Stimulated activated CD4-positive, alpha-beta T cell treated with anti-CD3 and anti-CD28 coated beads, Interleukin-2, amount 100 ng/mL, for 48 hours (primary cell): ENCODE measurements at regions not wholly inside any gene's neighbourhood (a gene's known extent, or its start where the extent isn't known, plus 50 kb on each side); places are given as distances from the start of the nearest gene placed in this dataset.

Source experiments
- DNase-seq, 2 donors: peaks; one replicate each; pipeline ENCODE4 v3.0.0-alpha.2; 2020

- DNase-seq: no peak
Observed at GRCh38 chr20:60064554-60065196, 106.5 kb downstream of the CDH26 start.

DNA sequence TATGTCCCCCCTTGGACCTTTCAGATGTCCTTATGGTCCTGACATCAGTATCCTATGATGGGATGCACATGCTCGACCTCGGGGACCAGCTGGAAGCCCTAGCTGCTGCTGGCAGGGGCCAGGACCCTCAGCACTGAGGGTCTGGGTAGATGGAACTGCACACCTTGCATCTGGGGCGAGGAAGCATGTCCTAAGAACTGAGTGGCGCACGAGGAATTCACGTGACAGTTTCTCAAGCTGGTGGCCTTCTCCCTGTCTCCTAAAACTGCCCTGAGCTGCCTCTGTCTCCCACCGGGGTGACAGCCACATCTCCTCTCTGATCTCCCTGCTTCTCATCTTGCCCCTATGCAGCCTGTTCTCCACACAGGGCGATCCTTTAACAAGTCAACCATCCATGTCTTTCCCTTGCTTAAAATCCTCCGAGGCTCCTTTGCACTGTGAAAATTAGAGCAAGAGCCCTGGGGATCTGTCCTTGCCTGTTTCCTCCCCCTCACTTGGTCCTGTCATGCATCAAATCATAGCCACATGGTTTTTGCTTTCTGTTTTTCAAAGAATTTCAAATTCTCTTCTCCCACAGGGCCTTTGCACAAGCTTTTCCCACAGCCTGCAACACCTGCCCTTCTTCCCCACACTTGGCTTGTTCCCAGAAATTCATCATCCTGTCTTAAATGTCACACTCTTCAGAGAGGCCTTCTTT lies 107.7 kb downstream of the CDH26 start:
- DNase-seq: no peak

- no peak for DNase-seq
Observed at GRCh38 chr20:60066438-60066823, 108.2 kb downstream of the CDH26 start.

DNA sequence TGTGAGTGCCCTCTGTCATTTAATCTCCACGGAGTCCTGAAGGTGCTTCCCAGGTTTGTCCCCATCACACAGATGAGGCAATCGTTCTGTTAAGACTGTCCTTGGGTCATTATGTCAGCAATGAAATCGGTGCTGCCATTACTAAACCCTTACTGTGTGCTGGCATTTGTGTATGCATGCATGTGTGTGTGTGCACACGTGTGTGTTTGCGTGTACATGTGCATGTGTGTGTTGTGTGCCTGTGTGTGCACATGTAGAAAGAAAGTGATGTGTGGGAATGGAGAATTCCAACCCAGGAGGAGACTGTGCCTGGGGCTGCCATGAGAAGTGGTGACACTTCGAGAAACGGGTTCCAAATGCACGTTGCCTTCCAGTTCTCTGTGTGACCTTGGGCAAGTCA lies 110.3 kb downstream of the CDH26 start:
- DNase-seq: no peak

DNA sequence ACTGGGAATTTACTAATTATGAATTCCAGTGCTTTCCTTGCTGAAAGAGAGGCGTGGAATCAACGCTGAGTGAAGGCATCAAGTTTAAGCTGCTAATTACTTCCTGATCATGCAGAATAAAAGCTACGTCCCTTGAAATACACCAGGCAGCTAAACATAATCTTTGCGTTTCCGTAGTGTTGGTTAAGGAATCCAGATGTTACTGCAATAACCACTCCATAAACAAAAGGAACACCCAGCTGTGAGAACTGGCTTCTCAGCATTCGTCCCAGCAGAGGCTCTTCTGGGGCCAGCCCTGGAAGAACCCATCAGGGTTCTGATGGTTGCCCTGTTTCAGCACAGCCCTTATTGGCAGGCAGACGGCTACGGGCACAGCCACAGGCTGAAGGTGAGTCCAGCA lies 111.4 kb downstream of the CDH26 start:
- no peak for DNase-seq

DNA sequence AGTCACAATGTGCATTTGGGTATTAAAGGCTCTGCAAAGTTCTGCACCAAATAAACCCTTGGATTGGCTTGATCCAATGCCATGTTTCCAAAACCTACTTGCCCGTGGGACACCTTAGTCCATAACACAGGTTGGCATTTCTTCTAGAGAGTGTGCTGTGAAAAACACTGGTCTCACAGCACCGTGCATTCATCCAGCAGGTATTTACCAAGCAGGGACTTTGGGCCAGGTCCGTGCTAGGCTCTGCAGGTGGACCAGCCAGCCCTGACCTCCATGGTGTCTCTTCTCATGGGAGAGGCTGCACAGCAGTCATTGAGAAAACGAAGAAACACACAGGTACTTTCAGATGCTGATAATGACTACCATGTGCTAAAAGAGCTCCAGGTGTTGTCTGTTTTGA lies 112.6 kb downstream of the CDH26 start:
- DNase-seq: no peak

DNA sequence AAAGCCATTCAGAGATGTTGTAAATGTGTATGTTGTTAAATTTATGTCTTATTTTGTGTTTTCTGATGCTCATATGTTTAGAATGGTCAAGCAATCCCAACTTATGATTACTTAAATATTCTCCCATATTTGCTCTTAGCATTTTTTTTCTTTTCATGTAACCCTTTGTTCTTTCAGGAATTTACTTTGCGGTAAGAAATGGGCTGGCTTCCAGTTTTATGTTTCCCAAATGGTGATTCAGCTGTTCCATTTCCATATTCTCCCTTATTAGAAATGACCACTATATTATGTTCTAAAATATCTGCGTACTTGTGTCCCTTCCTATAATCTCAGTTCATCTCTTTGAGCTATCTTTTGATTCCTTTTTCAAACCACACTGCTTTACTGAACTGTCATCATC lies 113.7 kb downstream of the CDH26 start:
- DNase-seq: no peak

DNA sequence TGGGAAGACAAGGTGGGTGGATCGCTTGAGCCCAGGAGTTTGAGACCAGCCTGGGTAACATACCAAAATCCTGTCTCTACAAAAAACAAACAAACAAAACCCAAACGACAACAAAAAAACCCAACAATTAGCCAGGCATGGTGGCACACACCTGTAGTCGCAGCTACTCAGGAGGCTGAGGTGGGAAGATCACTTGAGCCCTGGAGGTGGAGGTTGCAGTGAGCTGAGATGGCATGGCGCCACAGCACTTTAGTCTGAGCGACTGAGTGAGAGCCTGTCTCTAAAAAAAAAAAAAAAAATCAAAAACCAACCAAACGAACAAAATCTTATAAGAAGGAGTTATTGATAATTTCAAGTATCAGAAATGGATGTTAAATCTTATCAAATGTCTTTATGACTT lies 114.9 kb downstream of the CDH26 start:
- DNase-seq: no peak

DNA sequence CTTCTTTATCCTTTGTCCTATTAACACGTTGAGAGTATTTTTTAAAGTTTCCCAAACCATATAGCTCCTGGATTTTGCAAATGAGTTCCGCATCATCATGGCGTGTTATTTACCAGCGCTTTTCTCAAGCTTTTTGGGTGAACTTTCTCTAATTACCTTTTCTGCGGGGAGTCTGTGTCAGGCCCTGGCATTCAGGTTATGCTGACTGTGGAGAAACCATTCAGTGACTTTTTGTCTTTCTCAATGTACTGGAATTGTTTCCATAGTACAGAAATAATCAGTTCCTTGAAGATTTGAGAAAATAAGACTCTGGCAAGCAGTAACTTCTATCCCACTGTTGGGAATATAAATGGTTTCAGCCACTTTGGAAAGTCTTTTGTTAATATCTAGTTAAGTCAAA lies 115.3 kb downstream of the CDH26 start:
- DNase-seq: no peak

- DNase-seq: no peak
Observed at GRCh38 chr20:60074276-60074675, 116.1 kb downstream of the CDH26 start.

- DNase-seq: no peak
Observed at GRCh38 chr20:60078351-60079250, 120.4 kb downstream of the CDH26 start.

DNA sequence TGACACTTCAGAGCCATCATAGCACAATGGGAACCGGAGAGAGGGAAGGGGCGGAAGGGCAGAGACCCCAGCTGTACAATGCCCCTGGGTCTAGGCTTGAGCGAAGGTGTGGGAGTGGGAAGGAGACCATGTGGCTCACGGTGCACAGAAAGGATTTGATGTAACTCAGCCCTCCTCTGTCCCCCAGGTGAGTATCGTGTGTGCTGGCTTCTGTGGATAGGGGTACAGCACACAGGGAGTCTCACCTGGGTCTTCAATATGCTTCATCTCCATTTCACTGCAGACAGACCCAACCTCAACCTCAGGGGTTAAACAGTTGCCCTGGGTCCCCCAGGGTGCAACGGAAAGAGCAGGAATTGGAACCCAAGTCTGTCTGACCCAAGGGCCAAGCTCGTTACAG lies 122.2 kb downstream of the CDH26 start:
- DNase-seq: no peak

GRCh38 chr20:60085551-60086132 lies 127.4 kb downstream of the CDH26 start:
- DNase-seq: no peak

DNA sequence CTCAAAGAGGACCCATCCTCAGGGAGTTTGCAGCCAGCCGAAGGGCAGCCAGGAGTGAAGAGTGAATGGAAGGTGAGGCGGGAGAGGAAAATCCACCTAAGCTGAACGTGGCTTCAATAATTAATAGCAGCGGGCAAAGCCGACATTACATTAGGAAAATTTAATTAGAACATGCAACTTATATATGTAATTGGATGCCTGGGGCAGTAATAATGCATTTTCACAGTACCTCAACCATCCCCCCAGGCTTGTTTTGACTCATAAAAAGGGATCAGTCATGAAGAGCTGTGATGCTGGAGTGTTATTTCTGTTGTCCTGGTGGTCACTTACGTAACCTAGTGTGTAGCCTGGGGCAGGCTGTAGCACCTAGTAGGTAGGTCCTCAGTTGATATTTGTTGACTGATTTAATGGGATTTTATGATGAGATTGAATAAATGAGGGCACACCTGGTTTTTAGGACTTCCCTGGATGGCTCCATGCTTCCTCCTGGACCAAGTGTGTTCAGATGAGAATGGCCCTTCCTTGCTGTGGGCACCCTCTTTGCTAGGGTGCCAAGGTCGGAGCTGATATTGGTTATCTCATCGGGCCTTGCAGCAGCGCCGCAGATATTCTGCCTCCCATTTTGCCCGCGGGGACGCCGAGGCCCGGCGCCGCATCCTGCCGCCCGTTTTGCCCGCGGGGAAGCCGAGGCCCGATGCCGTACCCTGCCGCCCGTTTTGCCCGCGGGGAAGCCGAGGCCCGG lies 128.8 kb downstream of the CDH26 start:
- DNase-seq: no peak

- DNase-seq: peak in 1 of 2 donors; percentile 2
Observed at GRCh38 chr20:60087563-60088105, 129.4 kb downstream of the CDH26 start.

DNA sequence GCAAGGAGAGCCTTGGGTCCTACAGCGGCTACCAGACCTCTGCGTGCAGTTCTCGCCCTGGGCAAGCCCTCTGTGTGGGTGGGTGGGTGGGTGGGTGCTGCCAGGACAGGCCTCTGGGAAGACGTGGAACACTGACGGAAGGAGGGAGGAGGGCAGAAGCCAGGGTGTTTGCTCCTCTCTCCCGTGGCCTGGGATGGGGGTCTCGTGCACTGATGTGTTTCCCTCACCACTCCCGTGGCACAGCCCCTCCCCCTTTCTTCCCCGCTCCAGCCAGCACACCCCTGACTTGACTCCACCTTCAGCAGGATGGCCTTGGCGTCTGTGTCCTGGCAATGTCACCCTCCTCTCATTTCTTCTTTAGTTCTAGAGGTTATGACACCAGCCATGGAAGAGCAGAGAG lies 130.0 kb downstream of the CDH26 start:
- DNase-seq: no peak

- DNase-seq: no peak
Observed at GRCh38 chr20:60090631-60091030, 132.4 kb downstream of the CDH26 start.

- DNase-seq: no peak
Observed at GRCh38 chr20:60091305-60091704, 133.1 kb downstream of the CDH26 start.

- DNase-seq: no peak
Observed at GRCh38 chr20:60091861-60092260, 133.6 kb downstream of the CDH26 start.

DNA sequence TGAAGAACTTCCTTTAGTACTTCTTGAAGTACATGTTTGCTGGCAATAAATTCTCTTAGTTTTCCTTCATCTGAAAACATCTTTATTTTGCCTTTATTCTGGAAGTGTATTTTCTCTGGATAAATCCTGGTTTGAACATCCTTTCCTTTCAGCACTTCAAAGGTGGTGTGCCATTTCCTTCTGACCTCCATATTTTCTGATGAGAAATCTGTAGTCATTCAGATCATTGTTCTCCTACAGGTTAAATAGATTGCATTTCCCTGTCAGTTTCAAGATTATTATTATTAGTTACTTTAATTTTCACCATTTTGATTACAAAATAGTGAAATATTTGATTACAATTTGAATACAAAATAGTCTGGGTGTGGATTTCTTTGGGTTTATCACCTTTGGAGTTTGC lies 134.5 kb downstream of the CDH26 start:
- DNase-seq: no peak

DNA sequence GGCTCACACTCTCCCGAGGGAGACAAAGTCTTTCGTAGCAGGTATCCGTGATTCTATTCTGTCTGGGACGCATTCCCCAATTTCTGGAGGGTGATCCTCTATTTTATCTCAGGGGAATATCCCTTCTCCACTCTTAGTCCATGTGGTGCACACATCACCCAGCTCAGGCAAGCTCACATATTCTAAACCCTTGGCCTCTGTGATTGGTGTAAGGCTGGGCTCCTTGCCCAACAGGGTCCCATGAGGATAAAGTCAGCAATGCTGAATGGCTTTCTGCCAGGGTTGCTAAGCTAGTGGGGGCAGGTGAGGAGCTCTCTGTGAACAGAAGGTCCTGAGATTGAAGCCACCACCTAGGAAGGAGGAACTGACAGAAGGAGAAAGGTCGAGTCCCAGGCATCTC lies 137.2 kb downstream of the CDH26 start:
- DNase-seq: no peak

DNA sequence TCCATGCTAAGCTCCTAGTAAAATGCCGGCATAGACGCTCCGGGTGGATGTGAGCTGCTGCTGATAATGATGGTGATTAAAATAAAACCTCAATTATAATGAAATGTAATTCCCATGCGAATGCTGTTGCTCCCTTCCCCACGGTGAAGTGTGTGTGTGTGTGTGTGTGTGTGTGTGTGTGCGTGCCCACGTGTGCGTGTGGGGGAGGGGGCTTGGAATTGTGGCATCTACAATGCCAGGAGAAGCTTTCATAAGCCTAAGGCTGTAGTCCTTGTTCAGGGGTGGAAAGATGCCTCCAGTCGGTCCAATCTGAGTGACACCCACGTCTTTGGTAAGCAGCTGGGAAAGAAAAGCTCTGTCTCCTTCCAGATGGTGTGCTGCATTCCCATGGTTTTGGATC lies 137.9 kb downstream of the CDH26 start:
- no peak for DNase-seq

DNA sequence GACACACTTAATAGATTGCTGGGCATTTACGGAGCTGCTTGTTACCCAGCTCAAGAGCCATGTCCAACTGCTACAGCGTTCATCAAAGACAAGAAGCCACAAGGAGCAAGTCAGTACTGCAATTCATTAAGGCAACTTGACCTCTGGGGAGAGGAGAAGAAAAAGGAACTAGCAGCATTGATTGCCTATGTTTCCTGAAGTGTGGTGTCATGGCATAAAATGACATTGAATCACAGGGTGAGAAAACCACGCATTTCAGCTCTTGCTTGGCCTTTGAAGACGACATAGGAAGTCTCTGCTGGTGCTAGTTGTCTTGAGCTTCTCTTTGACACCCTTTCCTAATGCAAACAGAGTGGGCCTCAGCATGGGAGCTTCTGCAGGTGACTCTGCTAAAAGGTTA lies 139.1 kb downstream of the CDH26 start:
- DNase-seq: no peak
